ENCODE measurements at regions not wholly inside any gene's neighbourhood (a gene's known extent, or its start where the extent isn't known, plus 50 kb on each side); places are given as distances from the start of the nearest gene placed in this dataset.

DNA sequence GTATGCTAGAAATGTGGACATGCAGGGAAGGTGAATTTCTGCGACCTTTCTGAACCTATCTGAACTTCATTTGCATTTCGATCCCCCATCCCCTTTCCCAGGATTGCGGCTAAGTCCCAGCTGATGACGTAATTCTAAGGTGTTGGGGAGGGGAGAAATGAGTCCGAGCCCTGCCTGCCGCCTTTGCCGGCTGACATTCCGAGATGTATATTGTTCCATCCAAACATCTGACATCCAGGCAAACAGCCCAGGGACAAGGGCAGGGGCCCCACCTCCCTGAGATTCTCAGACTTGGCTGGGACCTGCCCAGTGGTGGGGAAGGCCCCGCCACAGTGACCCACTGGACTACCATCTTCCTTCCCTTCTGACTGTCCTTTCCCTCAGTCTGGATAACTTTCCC, 494.6 kb downstream of the ENC1 start:
- intact Hi-C loops (cut with micrococcal nuclease) = no loop called here
- DNase-seq (ENCODE audit: low read depth, low spot score) (no peak), ATAC-seq (no peak)
- TF ChIP-seq CEBPB (IDR thresholded peaks at IDR 0.05; ENCODE audit: low read depth) (no peak), EZH2 (IDR thresholded peaks at IDR 0.05) (no peak), SRF (IDR thresholded peaks at IDR 0.05; ENCODE audit: low read depth) (no peak), FOSL1 (IDR thresholded peaks at IDR 0.05; ENCODE audit: low read depth) (no peak), EZH2phosphoT487 (IDR thresholded peaks at IDR 0.05; ENCODE audit: borderline replicate concordance) (no peak), ELF1 (IDR thresholded peaks at IDR 0.05; ENCODE audit: borderline replicate concordance, low read depth) (no peak), YY1 (IDR thresholded peaks at IDR 0.05; ENCODE audit: extremely low read depth, insufficient replicate concordance, low read depth, low read length) (no peak), ZFX (IDR thresholded peaks at IDR 0.05) (no peak), POLR2A (IDR thresholded peaks at IDR 0.05; ENCODE audit: borderline replicate concordance, extremely low read depth, insufficient read depth, insufficient read length) (no peak), SIN3A (IDR thresholded peaks at IDR 0.05; ENCODE audit: low read depth) (no peak), RAD21 (IDR thresholded peaks at IDR 0.05; ENCODE audit: low read depth) (no peak), SP1 (IDR thresholded peaks at IDR 0.05; ENCODE audit: low read depth) (no peak), TCF7L2 (IDR thresholded peaks at IDR 0.05; ENCODE audit: borderline replicate concordance, extremely low read depth, insufficient read depth, insufficient read length) (no peak)
- TF ChIP-seq, protein P1, sequence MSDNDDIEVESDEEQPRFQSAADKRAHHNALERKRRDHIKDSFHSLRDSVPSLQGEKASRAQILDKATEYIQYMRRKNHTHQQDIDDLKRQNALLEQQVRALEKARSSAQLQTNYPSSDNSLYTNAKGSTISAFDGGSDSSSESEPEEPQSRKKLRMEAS (IDR thresholded peaks at IDR 0.05) = no peak
- TF ChIP-seq, protein P2, sequence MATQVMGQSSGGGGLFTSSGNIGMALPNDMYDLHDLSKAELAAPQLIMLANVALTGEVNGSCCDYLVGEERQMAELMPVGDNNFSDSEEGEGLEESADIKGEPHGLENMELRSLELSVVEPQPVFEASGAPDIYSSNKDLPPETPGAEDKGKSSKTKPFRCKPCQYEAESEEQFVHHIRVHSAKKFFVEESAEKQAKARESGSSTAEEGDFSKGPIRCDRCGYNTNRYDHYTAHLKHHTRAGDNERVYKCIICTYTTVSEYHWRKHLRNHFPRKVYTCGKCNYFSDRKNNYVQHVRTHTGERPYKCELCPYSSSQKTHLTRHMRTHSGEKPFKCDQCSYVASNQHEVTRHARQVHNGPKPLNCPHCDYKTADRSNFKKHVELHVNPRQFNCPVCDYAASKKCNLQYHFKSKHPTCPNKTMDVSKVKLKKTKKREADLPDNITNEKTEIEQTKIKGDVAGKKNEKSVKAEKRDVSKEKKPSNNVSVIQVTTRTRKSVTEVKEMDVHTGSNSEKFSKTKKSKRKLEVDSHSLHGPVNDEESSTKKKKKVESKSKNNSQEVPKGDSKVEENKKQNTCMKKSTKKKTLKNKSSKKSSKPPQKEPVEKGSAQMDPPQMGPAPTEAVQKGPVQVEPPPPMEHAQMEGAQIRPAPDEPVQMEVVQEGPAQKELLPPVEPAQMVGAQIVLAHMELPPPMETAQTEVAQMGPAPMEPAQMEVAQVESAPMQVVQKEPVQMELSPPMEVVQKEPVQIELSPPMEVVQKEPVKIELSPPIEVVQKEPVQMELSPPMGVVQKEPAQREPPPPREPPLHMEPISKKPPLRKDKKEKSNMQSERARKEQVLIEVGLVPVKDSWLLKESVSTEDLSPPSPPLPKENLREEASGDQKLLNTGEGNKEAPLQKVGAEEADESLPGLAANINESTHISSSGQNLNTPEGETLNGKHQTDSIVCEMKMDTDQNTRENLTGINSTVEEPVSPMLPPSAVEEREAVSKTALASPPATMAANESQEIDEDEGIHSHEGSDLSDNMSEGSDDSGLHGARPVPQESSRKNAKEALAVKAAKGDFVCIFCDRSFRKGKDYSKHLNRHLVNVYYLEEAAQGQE (IDR thresholded peaks at IDR 0.05; ENCODE audit: low read depth) = no peak
- TF ChIP-seq, protein P3, sequence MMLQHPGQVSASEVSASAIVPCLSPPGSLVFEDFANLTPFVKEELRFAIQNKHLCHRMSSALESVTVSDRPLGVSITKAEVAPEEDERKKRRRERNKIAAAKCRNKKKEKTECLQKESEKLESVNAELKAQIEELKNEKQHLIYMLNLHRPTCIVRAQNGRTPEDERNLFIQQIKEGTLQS (IDR thresholded peaks at IDR 0.05) = no peak
- TF ChIP-seq, protein P4, sequence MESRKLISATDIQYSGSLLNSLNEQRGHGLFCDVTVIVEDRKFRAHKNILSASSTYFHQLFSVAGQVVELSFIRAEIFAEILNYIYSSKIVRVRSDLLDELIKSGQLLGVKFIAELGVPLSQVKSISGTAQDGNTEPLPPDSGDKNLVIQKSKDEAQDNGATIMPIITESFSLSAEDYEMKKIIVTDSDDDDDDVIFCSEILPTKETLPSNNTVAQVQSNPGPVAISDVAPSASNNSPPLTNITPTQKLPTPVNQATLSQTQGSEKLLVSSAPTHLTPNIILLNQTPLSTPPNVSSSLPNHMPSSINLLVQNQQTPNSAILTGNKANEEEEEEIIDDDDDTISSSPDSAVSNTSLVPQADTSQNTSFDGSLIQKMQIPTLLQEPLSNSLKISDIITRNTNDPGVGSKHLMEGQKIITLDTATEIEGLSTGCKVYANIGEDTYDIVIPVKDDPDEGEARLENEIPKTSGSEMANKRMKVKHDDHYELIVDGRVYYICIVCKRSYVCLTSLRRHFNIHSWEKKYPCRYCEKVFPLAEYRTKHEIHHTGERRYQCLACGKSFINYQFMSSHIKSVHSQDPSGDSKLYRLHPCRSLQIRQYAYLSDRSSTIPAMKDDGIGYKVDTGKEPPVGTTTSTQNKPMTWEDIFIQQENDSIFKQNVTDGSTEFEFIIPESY (IDR thresholded peaks at IDR 0.05; ENCODE audit: extremely low read depth, insufficient replicate concordance, low read length) = no peak
- Histone ChIP-seq H3K9me2 (ENCODE audit: insufficient read depth) (no peaks in the 10 kb centered on the region; the same call in 1 of the 2 replicates), H3K27ac (ENCODE audit: low read depth, low read length) (no peak overlapping the region), H3K4me1 (ENCODE audit: control insufficient read depth in 1 of 2, insufficient read depth in 2 of 2, low read length in 2 of 2) (no peaks in the 10 kb centered on the region), H4K20me1 (ENCODE audit: insufficient read depth) (no peaks in the 10 kb centered on the region), H3K79me2 (ENCODE audit: insufficient read depth, low read length) (no peaks in the 10 kb centered on the region), H2AFZ (ENCODE audit: low read depth, low read length, poor library complexity, severe bottlenecking) (no peak overlapping the region), H3K9me3 (ENCODE audit: control insufficient read depth in 1 of 2, insufficient read depth in 1 of 2, low read depth in 1 of 2, low read length in 2 of 2) (no peaks in the 10 kb centered on the region), H3K4me3 (replicated peaks in 1 of 2; ENCODE audit: low read depth in 1 of 2, low read length in 2 of 2) (no peak overlapping the region), H3K27me3 (ENCODE audit: insufficient read depth, low read length) (no peaks in the 10 kb centered on the region), H3K4me2 (ENCODE audit: low read length) (no peak overlapping the region), H3K9ac (ENCODE audit: low read length) (no peak overlapping the region), H3K36me3 (ENCODE audit: control insufficient read depth in 1 of 2, insufficient read depth in 2 of 2, low read length in 2 of 2) (no peaks in the 10 kb centered on the region)
- ChIA-PET POLR2A (no interaction called here), CTCF (no interaction called here), RAD21 (ENCODE audit: low non-redundant PET in 1 of 2, low total read pairs in 2 of 2, uncharacterized antibody in 2 of 2, unreplicated experiment in 2 of 2) (no interaction called here)
- BruUV-seq (replicated peaks) = no TSS peak
